HG03045 (cell line): ENCODE measurements at regions not wholly inside any gene's neighbourhood (a gene's known extent, or its start where the extent isn't known, plus 50 kb on each side); places are given as distances from the start of the nearest gene placed in this dataset.

Source experiments
- ATAC-seq: cut with Tn5 transposase; IDR thresholded peaks from one replicate; pipeline ENCODE4 v1.9.1; 2021; ENCODE audit warnings: mild to moderate bottlenecking, moderate library complexity; ENCODE audit not compliant: unreplicated experiment

- ATAC-seq, result no peak
Observed at GRCh38 chr2:120580709-120581108, 155.0 kb upstream of the GLI2 start.

- no peak for ATAC-seq
Observed at GRCh38 chr2:120583121-120583520, 152.5 kb upstream of the GLI2 start.

- ATAC-seq, result no peak
Observed at GRCh38 chr2:120583851-120584570, 151.7 kb upstream of the GLI2 start.

GRCh38 chr2:120586507-120587278, 149.0 kb upstream of the GLI2 start:
- no peak for ATAC-seq

GRCh38 chr2:120587279-120587996, 148.2 kb upstream of the GLI2 start:
- ATAC-seq, result no peak

- ATAC-seq, result no peak
Observed at GRCh38 chr2:120587997-120588336, 147.7 kb upstream of the GLI2 start.

GRCh38 chr2:120589771-120590608, 145.7 kb upstream of the GLI2 start:
- ATAC-seq, result no peak

GRCh38 chr2:120590841-120591240, 144.8 kb upstream of the GLI2 start:
- no peak for ATAC-seq

GRCh38 chr2:120591572-120591971, 144.1 kb upstream of the GLI2 start:
- no peak for ATAC-seq

- no peak for ATAC-seq
Observed at GRCh38 chr2:120592084-120592483, 143.6 kb upstream of the GLI2 start.

GRCh38 chr2:120593921-120594686, 141.6 kb upstream of the GLI2 start:
- ATAC-seq, result no peak

GRCh38 chr2:120594856-120595685, 140.6 kb upstream of the GLI2 start:
- ATAC-seq, result no peak

- ATAC-seq, result no peak
Observed at GRCh38 chr2:120595739-120596138, 139.9 kb upstream of the GLI2 start.

- ATAC-seq, result no peak
Observed at GRCh38 chr2:120596191-120596811, 139.4 kb upstream of the GLI2 start.

GRCh38 chr2:120596990-120597594, 138.6 kb upstream of the GLI2 start:
- no peak for ATAC-seq

GRCh38 chr2:120597595-120598193, 138.0 kb upstream of the GLI2 start:
- ATAC-seq, result no peak

GRCh38 chr2:120598416-120598815, 137.3 kb upstream of the GLI2 start:
- no peak for ATAC-seq

- no peak for ATAC-seq
Observed at GRCh38 chr2:120599072-120599471, 136.6 kb upstream of the GLI2 start.
